Endothelial cell (in vitro differentiated cells): ENCODE measurements at regions not wholly inside any gene's neighbourhood (a gene's known extent, or its start where the extent isn't known, plus 50 kb on each side); places are given as distances from the start of the nearest gene placed in this dataset.
"Not testable (repeated sequence)": the region's sequence is repeated elsewhere in the genome, so short reads cannot be mapped to it uniquely, and the experiment has no call there.

Source experiments
- DNase-seq: peaks from one replicate; pipeline ENCODE4 v3.0.0; 2021; ENCODE audit warnings: low spot score
- H3K27ac Mint-ChIP-seq: one replicate; pipeline ENCODE4 v1.8.0; 2021; ENCODE audit warnings: mixed read lengths, inconsistent platforms; ENCODE audit not compliant: unreplicated experiment
- H3K27me3 Mint-ChIP-seq: one replicate; pipeline ENCODE4 v1.8.0; 2021; ENCODE audit warnings: mild to moderate bottlenecking, moderate library complexity, mixed read lengths, inconsistent platforms; ENCODE audit not compliant: unreplicated experiment
- H3K36me3 Mint-ChIP-seq: one replicate; pipeline ENCODE4 v1.8.0; 2021; ENCODE audit warnings: mild to moderate bottlenecking, low read depth, mixed read lengths, inconsistent platforms; ENCODE audit not compliant: unreplicated experiment
- H3K4me1 Mint-ChIP-seq: one replicate; pipeline ENCODE4 v1.8.0; 2021; ENCODE audit warnings: mild to moderate bottlenecking, mixed read lengths, inconsistent platforms; ENCODE audit not compliant: unreplicated experiment
- H3K4me3 Mint-ChIP-seq: one replicate; pipeline ENCODE4 v1.8.0; 2021; ENCODE audit warnings: mild to moderate bottlenecking, mixed read lengths, inconsistent platforms; ENCODE audit not compliant: unreplicated experiment
- H3K9me3 Mint-ChIP-seq: one replicate; pipeline ENCODE4 v1.8.0; 2021; ENCODE audit warnings: mixed read lengths, inconsistent platforms; ENCODE audit not compliant: unreplicated experiment
- CTCF ChIP-seq: fragments of 200-600 bp; sonication (generic); IDR thresholded peaks from one replicate; pipeline ENCODE4 v1.5.0; 2021; ENCODE audit warnings: antibody characterized with exemption; ENCODE audit not compliant: unreplicated experiment

- H3K27me3 Mint-ChIP-seq, result no peaks in the 10 kb centered on the region
- TF ChIP-seq CTCF, result no peak
- no peak for DNase-seq
- H3K4me1 Mint-ChIP-seq, result peaks cover 6% of the 10 kb centered on the region
- no peaks in the 10 kb centered on the region for H3K36me3 Mint-ChIP-seq
- no peak overlapping the region for H3K27ac Mint-ChIP-seq
- no peaks in the 10 kb centered on the region for H3K9me3 Mint-ChIP-seq
- no peak overlapping the region for H3K4me3 Mint-ChIP-seq
Observed at GRCh38 chr14:58746701-58747100, 108.9 kb downstream of the DACT1 start.

- no peak overlapping the region for H3K4me3 Mint-ChIP-seq
- H3K27ac Mint-ChIP-seq, result no peak overlapping the region
- H3K27me3 Mint-ChIP-seq, result no peaks in the 10 kb centered on the region
- H3K4me1 Mint-ChIP-seq, result peaks cover 6% of the 10 kb centered on the region
- H3K36me3 Mint-ChIP-seq, result no peaks in the 10 kb centered on the region
- no peak for TF ChIP-seq CTCF
- H3K9me3 Mint-ChIP-seq, result no peaks in the 10 kb centered on the region
- no peak for DNase-seq
Observed at GRCh38 chr14:58747181-58747580, 109.4 kb downstream of the DACT1 start.

GRCh38 chr14:58748251-58748650 lies 110.5 kb downstream of the DACT1 start:
- not testable (repeated sequence) for H3K27me3 Mint-ChIP-seq, H3K4me1 Mint-ChIP-seq, H3K36me3 Mint-ChIP-seq, H3K9me3 Mint-ChIP-seq, DNase-seq, H3K4me3 Mint-ChIP-seq, H3K27ac Mint-ChIP-seq

- Mint-ChIP-seq H3K27ac (no peak overlapping the region), H3K36me3 (no peaks in the 10 kb centered on the region), H3K4me1 (peaks cover 6% of the 10 kb centered on the region), H3K27me3 (no peaks in the 10 kb centered on the region), H3K9me3 (no peaks in the 10 kb centered on the region), H3K4me3 (no peak overlapping the region)
- TF ChIP-seq CTCF, result no peak
- no peak for DNase-seq
Observed at GRCh38 chr14:58749066-58749669, 111.4 kb downstream of the DACT1 start.

GRCh38 chr14:58750321-58751269 lies 112.8 kb downstream of the DACT1 start:
- Mint-ChIP-seq H3K4me3 (no peak overlapping the region), H3K4me1 (peaks cover 6% of the 10 kb centered on the region), H3K27ac (peak overlapping the region; percentile 3), H3K9me3 (no peaks in the 10 kb centered on the region), H3K36me3 (no peaks in the 10 kb centered on the region), H3K27me3 (no peaks in the 10 kb centered on the region)
- DNase-seq, result no peak
- TF ChIP-seq CTCF, result no peak
